ENCODE measurements at regions not wholly inside any gene's neighbourhood (a gene's known extent, or its start where the extent isn't known, plus 50 kb on each side); places are given as distances from the start of the nearest gene placed in this dataset.

DNA sequence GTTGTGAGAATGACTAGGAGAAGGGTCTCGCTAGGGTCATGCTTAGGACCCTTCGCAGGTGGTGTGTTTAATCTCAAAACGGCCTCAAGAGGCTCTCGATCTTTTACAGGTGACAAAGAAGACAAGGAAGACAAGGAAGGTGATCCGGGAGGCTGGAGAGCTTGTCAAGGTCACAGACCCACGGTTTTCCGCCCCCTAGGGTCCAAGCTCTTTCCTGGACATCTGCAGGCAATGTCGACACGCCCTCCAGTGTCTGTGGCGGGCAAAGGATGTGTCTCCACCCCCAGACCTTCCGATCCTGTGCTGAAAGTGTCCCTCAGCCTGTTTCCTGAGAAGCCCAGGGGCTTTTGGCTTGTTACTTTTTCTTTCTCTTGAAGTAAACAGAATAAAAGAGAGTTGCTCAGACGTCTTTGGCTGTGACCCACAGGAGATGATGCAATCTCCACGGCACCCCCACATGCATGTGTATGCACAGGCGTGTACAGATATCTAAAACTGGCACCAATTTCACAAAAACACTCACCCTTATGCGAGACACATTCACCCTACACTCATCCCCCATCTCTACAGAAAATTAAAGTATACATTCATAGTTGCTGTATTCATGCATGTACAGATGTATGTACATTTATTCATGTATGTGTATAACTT is 108.8 kb downstream of the KLF13 start (continued):
- no peak for TF ChIP-seq MYB (IDR thresholded peaks at IDR 0.05; ENCODE audit: borderline replicate concordance, low read depth, low read length)
- TF ChIP-seq KDM1A (IDR thresholded peaks at IDR 0.05; ENCODE audit: borderline replicate concordance) = no peak
- no peak for TF ChIP-seq TCF12 (IDR thresholded peaks at IDR 0.05; ENCODE audit: low read depth, low read length)
- TF ChIP-seq POLR2AphosphoS2 (IDR thresholded peaks at IDR 0.05; ENCODE audit: low read depth, low read length) = no peak
- TF ChIP-seq SRF (IDR thresholded peaks at IDR 0.05; ENCODE audit: low read depth in 2 of 2, low read length in 2 of 2) = no peak
- TF ChIP-seq, protein P1, sequence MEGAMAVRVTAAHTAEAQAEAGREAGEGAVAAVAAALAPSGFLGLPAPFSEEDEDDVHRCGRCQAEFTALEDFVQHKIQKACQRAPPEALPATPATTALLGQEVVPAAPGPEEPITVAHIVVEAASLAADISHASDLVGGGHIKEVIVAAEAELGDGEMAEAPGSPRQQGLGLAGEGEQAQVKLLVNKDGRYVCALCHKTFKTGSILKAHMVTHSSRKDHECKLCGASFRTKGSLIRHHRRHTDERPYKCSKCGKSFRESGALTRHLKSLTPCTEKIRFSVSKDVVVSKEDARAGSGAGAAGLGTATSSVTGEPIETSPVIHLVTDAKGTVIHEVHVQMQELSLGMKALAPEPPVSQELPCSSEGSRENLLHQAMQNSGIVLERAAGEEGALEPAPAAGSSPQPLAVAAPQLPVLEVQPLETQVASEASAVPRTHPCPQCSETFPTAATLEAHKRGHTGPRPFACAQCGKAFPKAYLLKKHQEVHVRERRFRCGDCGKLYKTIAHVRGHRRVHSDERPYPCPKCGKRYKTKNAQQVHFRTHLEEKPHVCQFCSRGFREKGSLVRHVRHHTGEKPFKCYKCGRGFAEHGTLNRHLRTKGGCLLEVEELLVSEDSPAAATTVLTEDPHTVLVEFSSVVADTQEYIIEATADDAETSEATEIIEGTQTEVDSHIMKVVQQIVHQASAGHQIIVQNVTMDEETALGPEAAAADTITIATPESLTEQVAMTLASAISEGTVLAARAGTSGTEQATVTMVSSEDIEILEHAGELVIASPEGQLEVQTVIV (IDR thresholded peaks at IDR 0.05; ENCODE audit: borderline replicate concordance, partially characterized antibody) = no peak
- peak; percentile 43 for TF ChIP-seq EED (IDR thresholded peaks at IDR 0.05; ENCODE audit: low read depth)
- TF ChIP-seq IKZF2 (IDR thresholded peaks at IDR 0.05) = peak in 1 of 2 experiments; percentile 35
- no peak for TF ChIP-seq E2F4 (IDR thresholded peaks at IDR 0.05; ENCODE audit: low read depth, low read length)
- TF ChIP-seq SUZ12 (IDR thresholded peaks at IDR 0.05; ENCODE audit: unreplicated experiment) = no peak
- no peak for TF ChIP-seq TCF7 (IDR thresholded peaks at IDR 0.05; ENCODE audit: borderline replicate concordance)
- no peak for TF ChIP-seq FOS (IDR thresholded peaks at IDR 0.05; ENCODE audit: borderline replicate concordance, extremely low read depth, insufficient read length)
- peak; percentile 64 for TF ChIP-seq SKIL (IDR thresholded peaks at IDR 0.05; ENCODE audit: low read depth, poor library complexity, severe bottlenecking)
- no peak; the same call in none of the 2 replicates for TF ChIP-seq MXI1 (IDR thresholded peaks at IDR 0.05; ENCODE audit: low read depth, low read length)
- no peak for TF ChIP-seq SREBF1 (IDR thresholded peaks at IDR 0.05; ENCODE audit: low read length)
- TF ChIP-seq POLR2AphosphoS5 (IDR thresholded peaks at IDR 0.05; ENCODE audit: low read length) = no peak; the same call in 1 of the 2 replicates
- no peak for TF ChIP-seq PRDM15 (CRISPR knock-in tag; IDR thresholded peaks at IDR 0.05)
- peak; percentile 33; the same call in 1 of the 2 replicates for TF ChIP-seq YY1 (IDR thresholded peaks at IDR 0.05; ENCODE audit: low read depth, low read length)
- no peak for TF ChIP-seq BACH1 (IDR thresholded peaks at IDR 0.05; ENCODE audit: borderline replicate concordance)
- TF ChIP-seq, protein P2, sequence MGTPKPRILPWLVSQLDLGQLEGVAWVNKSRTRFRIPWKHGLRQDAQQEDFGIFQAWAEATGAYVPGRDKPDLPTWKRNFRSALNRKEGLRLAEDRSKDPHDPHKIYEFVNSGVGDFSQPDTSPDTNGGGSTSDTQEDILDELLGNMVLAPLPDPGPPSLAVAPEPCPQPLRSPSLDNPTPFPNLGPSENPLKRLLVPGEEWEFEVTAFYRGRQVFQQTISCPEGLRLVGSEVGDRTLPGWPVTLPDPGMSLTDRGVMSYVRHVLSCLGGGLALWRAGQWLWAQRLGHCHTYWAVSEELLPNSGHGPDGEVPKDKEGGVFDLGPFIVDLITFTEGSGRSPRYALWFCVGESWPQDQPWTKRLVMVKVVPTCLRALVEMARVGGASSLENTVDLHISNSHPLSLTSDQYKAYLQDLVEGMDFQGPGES (IDR thresholded peaks at IDR 0.05) = no peak

All from GM12878 (cell line).